ENCODE measurements at regions not wholly inside any gene's neighbourhood (a gene's known extent, or its start where the extent isn't known, plus 50 kb on each side); places are given as distances from the start of the nearest gene placed in this dataset.
"Not testable (repeated sequence)": the region's sequence is repeated elsewhere in the genome, so short reads cannot be mapped to it uniquely, and the experiment has no call there.

DNA sequence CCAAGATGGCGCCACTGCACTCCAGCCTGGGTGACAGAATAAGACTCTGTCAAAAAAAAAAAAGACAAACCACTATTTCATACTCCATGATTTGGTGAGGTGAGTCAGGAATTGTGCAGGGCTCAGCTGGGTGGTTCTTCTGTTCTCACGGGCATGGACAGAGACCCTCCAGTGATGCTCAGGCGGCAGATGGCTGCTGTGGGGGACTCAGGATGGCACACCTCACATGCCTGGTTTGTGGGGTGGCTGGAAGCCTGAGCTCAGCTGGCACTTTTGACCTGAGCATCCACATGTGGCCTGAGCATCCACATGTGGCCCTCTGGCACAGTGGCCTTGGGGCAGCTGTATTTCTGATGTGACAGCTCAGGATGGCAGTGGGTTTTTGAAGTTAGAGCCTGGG is 217.2 kb downstream of the IRX2 start:
- ChIA-PET POLR2A (no interaction called here), CTCF (no interaction called here), RAD21 (ENCODE audit: low non-redundant PET in 1 of 2, low total read pairs in 2 of 2, uncharacterized antibody in 2 of 2, unreplicated experiment in 2 of 2) (no interaction called here)
- Histone ChIP-seq H3K9me3 (ENCODE audit: control insufficient read depth in 1 of 2, insufficient read depth in 1 of 2, low read depth in 1 of 2, low read length in 2 of 2) (peaks cover 11 to 30% of the 10 kb centered on the region in 2 experiments; a peak in 2 of 4 replicates), H3K9me2 (ENCODE audit: insufficient read depth) (no peaks in the 10 kb centered on the region), H4K20me1 (ENCODE audit: insufficient read depth) (no peaks in the 10 kb centered on the region), H3K4me1 (ENCODE audit: control insufficient read depth in 1 of 2, insufficient read depth in 2 of 2, low read length in 2 of 2) (no peaks in the 10 kb centered on the region), H3K9ac (ENCODE audit: low read length) (no peak overlapping the region), H3K27me3 (ENCODE audit: insufficient read depth, low read length) (no peaks in the 10 kb centered on the region), H3K79me2 (ENCODE audit: insufficient read depth, low read length) (no peaks in the 10 kb centered on the region), H3K36me3 (ENCODE audit: control insufficient read depth in 1 of 2, insufficient read depth in 2 of 2, low read length in 2 of 2) (no peaks in the 10 kb centered on the region), H3K4me3 (replicated peaks in 1 of 2; ENCODE audit: low read depth in 1 of 2, low read length in 2 of 2) (no peak overlapping the region), H3K27ac (ENCODE audit: low read depth, low read length) (no peak overlapping the region), H2AFZ (ENCODE audit: low read depth, low read length, poor library complexity, severe bottlenecking) (no peak overlapping the region), H3K4me2 (ENCODE audit: low read length) (no peak overlapping the region)
- no TSS peak for BruUV-seq (replicated peaks)
- TF ChIP-seq YY1 (IDR thresholded peaks at IDR 0.05; ENCODE audit: extremely low read depth, insufficient replicate concordance, low read depth, low read length) (no peak), ZFX (IDR thresholded peaks at IDR 0.05) (no peak)
- no peak for DNase-seq (ENCODE audit: low read depth, low spot score)
- ATAC-seq: no peak
- intact Hi-C loops (cut with micrococcal nuclease): no loop called here

GRCh38 chr5:2533848-2534247 is 217.6 kb downstream of the IRX2 start:
- DNase-seq (ENCODE audit: low read depth, low spot score); H3K4me2 ChIP-seq (ENCODE audit: low read length); H3K79me2 ChIP-seq (ENCODE audit: insufficient read depth, low read length); H3K9ac ChIP-seq (ENCODE audit: low read length); CTCF ChIA-PET; H3K9me2 ChIP-seq (ENCODE audit: insufficient read depth); POLR2A ChIA-PET; H4K20me1 ChIP-seq (ENCODE audit: insufficient read depth); intact Hi-C loops (cut with micrococcal nuclease); H3K4me1 ChIP-seq (ENCODE audit: control insufficient read depth in 1 of 2, insufficient read depth in 2 of 2, low read length in 2 of 2); H3K4me3 ChIP-seq (replicated peaks in 1 of 2; ENCODE audit: low read depth in 1 of 2, low read length in 2 of 2); ATAC-seq; H2AFZ ChIP-seq (ENCODE audit: low read depth, low read length, poor library complexity, severe bottlenecking); H3K36me3 ChIP-seq (ENCODE audit: control insufficient read depth in 1 of 2, insufficient read depth in 2 of 2, low read length in 2 of 2); H3K27ac ChIP-seq (ENCODE audit: low read depth, low read length); H3K27me3 ChIP-seq (ENCODE audit: insufficient read depth, low read length); RAD21 ChIA-PET (ENCODE audit: low non-redundant PET in 1 of 2, low total read pairs in 2 of 2, uncharacterized antibody in 2 of 2, unreplicated experiment in 2 of 2); BruUV-seq (replicated peaks): not testable (repeated sequence)
- H3K9me3 ChIP-seq (ENCODE audit: control insufficient read depth in 1 of 2, insufficient read depth in 1 of 2, low read depth in 1 of 2, low read length in 2 of 2): peaks cover 15 to 28% of the 10 kb centered on the region in 2 experiments; a peak in 2 of 4 replicates

DNA sequence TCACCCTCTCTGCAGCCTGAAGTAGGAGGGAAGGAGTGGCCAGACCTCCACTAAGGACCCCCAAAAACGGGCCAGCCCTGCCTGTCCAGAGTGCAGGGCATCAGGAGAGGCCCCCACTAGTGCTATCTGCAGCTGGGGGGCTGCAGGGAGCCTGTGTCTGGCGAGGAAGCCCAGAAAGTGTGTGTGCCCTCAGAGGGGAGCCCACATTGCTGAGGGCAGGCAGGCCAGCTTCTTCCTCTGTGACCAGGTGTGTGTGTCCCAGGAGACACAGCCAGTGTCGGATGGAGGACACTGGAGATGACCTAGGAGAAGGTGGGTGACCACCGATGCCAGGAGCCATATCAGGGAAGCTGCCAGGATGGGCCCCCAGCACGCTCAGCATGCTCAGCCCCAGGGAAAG is 218.7 kb downstream of the IRX2 start:
- intact Hi-C loops (cut with micrococcal nuclease): no loop called here
- ChIA-PET POLR2A (no interaction called here), RAD21 (ENCODE audit: low non-redundant PET in 1 of 2, low total read pairs in 2 of 2, uncharacterized antibody in 2 of 2, unreplicated experiment in 2 of 2) (no interaction called here), CTCF (no interaction called here)
- ATAC-seq (no peak), DNase-seq (ENCODE audit: low read depth, low spot score) (no peak)
- no peaks in the 10 kb centered on the region for H4K20me1 ChIP-seq (ENCODE audit: insufficient read depth)
- H3K9ac ChIP-seq (ENCODE audit: low read length): no peak overlapping the region
- H3K9me2 ChIP-seq (ENCODE audit: insufficient read depth): no peaks in the 10 kb centered on the region
- H3K9me3 ChIP-seq (ENCODE audit: control insufficient read depth in 1 of 2, insufficient read depth in 1 of 2, low read depth in 1 of 2, low read length in 2 of 2): peaks cover 16 to 26% of the 10 kb centered on the region in 2 experiments; a peak in 2 of 4 replicates
- no peaks in the 10 kb centered on the region for H3K36me3 ChIP-seq (ENCODE audit: control insufficient read depth in 1 of 2, insufficient read depth in 2 of 2, low read length in 2 of 2)
- no peaks in the 10 kb centered on the region for H3K79me2 ChIP-seq (ENCODE audit: insufficient read depth, low read length)
- H2AFZ ChIP-seq (ENCODE audit: low read depth, low read length, poor library complexity, severe bottlenecking): no peak overlapping the region
- H3K4me3 ChIP-seq (replicated peaks in 1 of 2; ENCODE audit: low read depth in 1 of 2, low read length in 2 of 2): no peak overlapping the region
- H3K27me3 ChIP-seq (ENCODE audit: insufficient read depth, low read length): no peaks in the 10 kb centered on the region
- H3K27ac ChIP-seq (ENCODE audit: low read depth, low read length): no peak overlapping the region
- H3K4me1 ChIP-seq (ENCODE audit: control insufficient read depth in 1 of 2, insufficient read depth in 2 of 2, low read length in 2 of 2): no peaks in the 10 kb centered on the region
- H3K4me2 ChIP-seq (ENCODE audit: low read length): no peak overlapping the region
- no TSS peak for BruUV-seq (replicated peaks)
- TF ChIP-seq EGR1 (IDR thresholded peaks at IDR 0.05; ENCODE audit: low read depth) (no peak), TCF7L2 (IDR thresholded peaks at IDR 0.05; ENCODE audit: borderline replicate concordance, extremely low read depth, insufficient read depth, insufficient read length) (no peak), JUND (IDR thresholded peaks at IDR 0.05) (no peak), EZH2 (IDR thresholded peaks at IDR 0.05) (no peak), SP1 (IDR thresholded peaks at IDR 0.05; ENCODE audit: low read depth) (no peak), POLR2A (IDR thresholded peaks at IDR 0.05; ENCODE audit: borderline replicate concordance, extremely low read depth, insufficient read depth, insufficient read length) (no peak), ELF1 (IDR thresholded peaks at IDR 0.05; ENCODE audit: borderline replicate concordance, low read depth) (no peak), ATF3 (IDR thresholded peaks at IDR 0.05) (no peak), MAX (IDR thresholded peaks at IDR 0.05) (no peak), CTCF (IDR thresholded peaks at IDR 0.05 in 2 of 3, conservative IDR thresholded peaks at IDR 0.05 in 1 of 3; ENCODE audit: borderline replicate concordance in 1 of 3, insufficient read depth in 1 of 3, low read depth in 2 of 3, low read length in 2 of 3) (no peak), RAD21 (IDR thresholded peaks at IDR 0.05; ENCODE audit: low read depth) (no peak), CEBPB (IDR thresholded peaks at IDR 0.05; ENCODE audit: low read depth) (no peak), CBX3 (IDR thresholded peaks at IDR 0.05; ENCODE audit: low read depth) (no peak), ZFX (IDR thresholded peaks at IDR 0.05) (no peak)

Measured in HCT116 (cell line).